A549 (cell line): ENCODE measurements at regions not wholly inside any gene's neighbourhood (a gene's known extent, or its start where the extent isn't known, plus 50 kb on each side); places are given as distances from the start of the nearest gene placed in this dataset.

Experiments
- ATAC-seq, 2 experiments: fragments of 200-7000 bp in 1 of 2; fragments of >200 bp in 1 of 2; cut with Nextera tagmentation in 1 of 2; cut with Tn5 transposase in 1 of 2; 3 replicates each; pipeline versions ENCODE4 v1.8.0 to v1.9.1; 2018 to 2020; ENCODE audit warnings: mild to moderate bottlenecking in 1 of 2, moderate library complexity in 1 of 2
- CTCF ChIA-PET: fragments of 300-600 bp; sonication (Branson Sonifier 250); formaldehyde crosslinking; extraction: SDS; loops from one replicate; lab custom pipeline; 2021; ENCODE audit warnings: antibody characterized with exemption, inconsistent platforms; lab: Yijun Ruan, JAX
- POLR2A ChIA-PET: fragments of 350-600 bp; formaldehyde crosslinking; extraction: SDS; loops from one replicate; lab custom pipeline; 2021; ENCODE audit warnings: antibody characterized with exemption, inconsistent platforms; lab: Yijun Ruan, JAX
- DNase-seq, 2 experiments: peaks; one replicate each; pipeline versions ENCODE4 v3.0.0 to v3.0.0-alpha.2; 2011 to 2016; ENCODE audit warnings: low read depth in 1 of 2, low spot score in 1 of 2
- FAIRE-seq: peaks from 2 replicates; lab custom pipeline; 2011; peaks lifted over from hg19 to GRCh38; lab: Jason Lieb, UNC
- H3K27ac ChIP-seq, 2 experiments: fragments of >200 bp; sonication (Bioruptor Twin); formaldehyde crosslinking; 3 replicates each; pipeline ENCODE4 v1.5.1; 2016 to 2017
- H3K4me1 ChIP-seq: fragments of >200 bp; sonication (Bioruptor Twin); formaldehyde crosslinking; 3 replicates; pipeline ENCODE4 v1.6.1; 2016
- H3K4me2 ChIP-seq: fragments of >200 bp; sonication (Bioruptor Twin); formaldehyde crosslinking; 3 replicates; pipeline ENCODE4 v1.6.1; 2016
- H3K4me3 ChIP-seq: fragments of >200 bp; sonication (Bioruptor Twin); formaldehyde crosslinking; 3 replicates; pipeline ENCODE4 v1.5.1; 2016
- H3K9me3 ChIP-seq: fragments of >200 bp; sonication (Bioruptor Twin); formaldehyde crosslinking; 3 replicates; pipeline ENCODE4 v1.6.1; 2016
- CHD2 ChIP-seq: fragments of 150-350 bp; IDR thresholded peaks from 2 replicates; pipeline ENCODE4 v1.6.1; 2014; ENCODE audit warnings: low read length; ENCODE audit not compliant: partially characterized antibody
- EHMT2 ChIP-seq: fragments of 200-600 bp; sonication (generic); IDR thresholded peaks from 2 replicates; pipeline ENCODE4 v1.6.1; 2016; ENCODE audit warnings: antibody characterized with exemption, low read depth, mild to moderate bottlenecking, moderate library complexity
- ELK1 ChIP-seq: fragments of 150-350 bp; IDR thresholded peaks from 2 replicates; pipeline ENCODE4 v1.6.1; 2014; ENCODE audit warnings: low read depth, mild to moderate bottlenecking, low read length
- EP300 ChIP-seq, 2 experiments: fragments of >200 bp; sonication (Bioruptor Twin); formaldehyde crosslinking; IDR thresholded peaks; 2 replicates in 1 of 2; 3 replicates in 1 of 2; pipeline ENCODE4 v1.6.1; 2016 to 2017
- ESRRA ChIP-seq: fragments of 150-350 bp; IDR thresholded peaks from 2 replicates; pipeline ENCODE4 v1.6.1; 2014; ENCODE audit warnings: mild to moderate bottlenecking, low read length, borderline replicate concordance
- FOSL2 ChIP-seq, 2 experiments: fragments of 450-650 bp in 1 of 2; fragments of >200 bp in 1 of 2; sonication (Bioruptor Twin) in 1 of 2; formaldehyde crosslinking; IDR thresholded peaks; 2 replicates each; pipeline versions ENCODE4 v1.5.0 to v1.6.1; 2016 to 2020; ENCODE audit warnings: mild to moderate bottlenecking in 1 of 2, moderate library complexity in 1 of 2
- HEYL ChIP-seq: fragments of 250-450 bp; sonication (Bioruptor Pico); IDR thresholded peaks from 2 replicates; pipeline ENCODE4 v1.8.0; 2021; ENCODE audit warnings: mild to moderate bottlenecking, moderate library complexity
- HOXA7 ChIP-seq: fragments of 250-450 bp; sonication (Bioruptor Pico); IDR thresholded peaks from 2 replicates; pipeline ENCODE4 v1.5.0; 2020; ENCODE audit warnings: mild to moderate bottlenecking, moderate library complexity
- JUNB ChIP-seq: fragments of >200 bp; sonication (Bioruptor Twin); formaldehyde crosslinking; IDR thresholded peaks from 2 replicates; pipeline ENCODE4 v1.6.1; 2016
- MAFK ChIP-seq: fragments of 450-650 bp; IDR thresholded peaks from 2 replicates; pipeline ENCODE4 v1.6.1; 2014; ENCODE audit not compliant: partially characterized antibody
- NPAS2 ChIP-seq: fragments of 250-450 bp; sonication (Bioruptor Pico); IDR thresholded peaks from 2 replicates; pipeline ENCODE4 v1.8.0; 2022; ENCODE audit warnings: mild to moderate bottlenecking, moderate library complexity, borderline replicate concordance
- RAD21 ChIP-seq, 2 experiments: fragments of >200 bp in 1 of 2; sonication (Bioruptor Twin) in 1 of 2; formaldehyde crosslinking in 1 of 2; IDR thresholded peaks in 1 of 2; conservative IDR thresholded peaks in 1 of 2; 2 replicates in 1 of 2; 3 replicates in 1 of 2; pipeline ENCODE4 v1.6.1; 2012 to 2018; ENCODE audit warnings: inconsistent platforms in 1 of 2
- REST ChIP-seq: fragments of 200-600 bp; sonication (generic); IDR thresholded peaks from 2 replicates; pipeline ENCODE4 v1.6.1; 2016; ENCODE audit warnings: antibody characterized with exemption, mild to moderate bottlenecking, moderate library complexity
- USF2 ChIP-seq: fragments of 450-650 bp; IDR thresholded peaks from 2 replicates; pipeline ENCODE4 v1.6.1; 2014; ENCODE audit warnings: antibody characterized with exemption
- ZFP36 ChIP-seq: fragments of 450-650 bp; IDR thresholded peaks from 2 replicates; pipeline ENCODE4 v1.6.1; 2014; ENCODE audit warnings: borderline replicate concordance; ENCODE audit not compliant: partially characterized antibody
- WGBS: methylation state at CpG from one replicate; pipeline ENCODE4 v1.1.6; 2017; ENCODE audit errors: missing lambda C conversion rate; 5-methylcytosine and 5-hydroxymethylcytosine counted together
- TF ChIP-seq, protein P1 (sequence below): IDR thresholded peaks from 2 replicates; pipeline ENCODE4 v1.6.1; 2012; ENCODE audit warnings: low read depth, borderline replicate concordance
- TF ChIP-seq, protein P2 (sequence below): IDR thresholded peaks from 2 replicates; pipeline ENCODE4 v1.6.1; 2012
- TF ChIP-seq, protein P3 (sequence below): fragments of >200 bp; sonication (Bioruptor Twin); formaldehyde crosslinking; IDR thresholded peaks from 3 replicates; pipeline ENCODE4 v1.6.1; 2016

DNA sequence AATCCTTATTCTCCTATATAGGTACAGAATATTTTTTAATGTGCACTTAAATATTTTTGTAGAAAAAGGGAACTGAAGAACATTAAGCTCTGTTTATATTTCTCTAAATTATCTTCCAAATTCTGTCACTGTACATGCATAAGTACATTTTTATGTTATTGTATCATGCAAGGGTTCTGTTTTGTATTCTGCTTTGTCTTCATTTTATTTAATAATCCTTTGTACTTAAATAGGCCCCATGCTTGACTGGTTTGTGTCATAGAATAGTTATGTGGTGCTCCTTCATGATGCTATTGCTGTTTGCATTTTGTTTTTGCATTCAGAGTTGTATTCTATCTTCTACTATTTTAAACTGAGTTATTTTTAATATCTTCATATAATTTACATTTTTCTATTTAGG, 111.9 kb upstream of the EDNRA start:
- Histone ChIP-seq H3K4me2 (no peak overlapping the region), H3K27ac (no peak overlapping the region), H3K4me3 (no peak overlapping the region), H3K4me1 (peaks cover 14% of the 10 kb centered on the region; the same call in 2 of the 3 replicates), H3K9me3 (no peaks in the 10 kb centered on the region)
- FAIRE-seq (no peak), DNase-seq (no peak), ATAC-seq (no peak)
- CTCF ChIA-PET: no interaction called here
- TF ChIP-seq HOXA7 (CRISPR knock-in tag) (no peak), NPAS2 (CRISPR knock-in tag) (no peak), USF2 (no peak), JUNB (no peak), EP300 (IDR thresholded peaks at IDR 0.05) (no peak), MAFK (no peak), ZFP36 (no peak)
- TF ChIP-seq, protein P1, sequence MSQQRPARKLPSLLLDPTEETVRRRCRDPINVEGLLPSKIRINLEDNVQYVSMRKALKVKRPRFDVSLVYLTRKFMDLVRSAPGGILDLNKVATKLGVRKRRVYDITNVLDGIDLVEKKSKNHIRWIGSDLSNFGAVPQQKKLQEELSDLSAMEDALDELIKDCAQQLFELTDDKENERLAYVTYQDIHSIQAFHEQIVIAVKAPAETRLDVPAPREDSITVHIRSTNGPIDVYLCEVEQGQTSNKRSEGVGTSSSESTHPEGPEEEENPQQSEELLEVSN: no peak
- TF ChIP-seq, protein P2, sequence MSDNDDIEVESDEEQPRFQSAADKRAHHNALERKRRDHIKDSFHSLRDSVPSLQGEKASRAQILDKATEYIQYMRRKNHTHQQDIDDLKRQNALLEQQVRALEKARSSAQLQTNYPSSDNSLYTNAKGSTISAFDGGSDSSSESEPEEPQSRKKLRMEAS: no peak
- POLR2A ChIA-PET: no interaction called here

- H3K9me3 ChIP-seq: no peaks in the 10 kb centered on the region
- WGBS: 73% methylated on average over 2 of the region's 2 CpGs
- TF ChIP-seq HEYL: no peak
- TF ChIP-seq, all 56 proteins: peak for 0
- Histone ChIP-seq H3K4me3 (no peak overlapping the region), H3K27ac (peak overlapping the region in 1 of 2 experiments; percentile 1; a peak in 1 of 6 replicates), H3K4me1 (peaks cover 14% of the 10 kb centered on the region; the same call in 2 of the 3 replicates), H3K4me2 (no peak overlapping the region)
- DNase-seq: no peak
- CTCF ChIA-PET: interaction anchor here (0.8 to 1.6 kb wide), 2 partner anchors 9 to 238 kb away, joined by 3 to 4 read pairs; no protein-coding TSS in a partner anchor
- no peak for FAIRE-seq
- no peak for ATAC-seq
- POLR2A ChIA-PET: interaction anchor here (1.5 kb wide), 1 partner anchor 207 kb away, joined by 3 read pairs; no protein-coding TSS in a partner anchor
Measured at GRCh38 chr4:147370473-147370872, 110.4 kb upstream of the EDNRA start.

- ATAC-seq: no peak
- no peaks in the 10 kb centered on the region for H3K9me3 ChIP-seq
- TF ChIP-seq JUNB: no peak
- TF ChIP-seq, all 56 proteins: peak for 0
- peak overlapping the region; percentile 26; the same call in 1 of the 3 replicates for H3K4me2 ChIP-seq
- DNase-seq (no peak), FAIRE-seq (no peak)
- peak overlapping the region; percentile 26 to 35; a peak in 1 of 6 replicates for H3K27ac ChIP-seq
- WGBS: 38% methylated on average over 2 of the region's 2 CpGs
- ChIA-PET CTCF (interaction anchor here (0.8 to 1.6 kb wide), 2 partner anchors 10 to 238 kb away, joined by 3 to 4 read pairs; no protein-coding TSS in a partner anchor), POLR2A (interaction anchor here (1.5 kb wide), 1 partner anchor 207 kb away, joined by 3 read pairs; no protein-coding TSS in a partner anchor)
- no peak overlapping the region for H3K4me3 ChIP-seq
- peaks cover 14% of the 10 kb centered on the region; the same call in 2 of the 3 replicates for H3K4me1 ChIP-seq
Measured at GRCh38 chr4:147370881-147371280, 110.0 kb upstream of the EDNRA start.

- H3K27ac ChIP-seq: 0 out of 6 replicates have a peak overlapping the region, but pooled peaks of 1 of the 2 experiments have one; percentile 52
- H3K9me3 ChIP-seq: no peaks in the 10 kb centered on the region
- DNase-seq: no peak
- H3K4me1 ChIP-seq: peaks cover 14% of the 10 kb centered on the region; the same call in 2 of the 3 replicates
- no peak for ATAC-seq
- FAIRE-seq: no peak
- TF ChIP-seq JUNB: peak; percentile 53; the same call in 1 of the 2 replicates
- TF ChIP-seq RAD21 (conservative IDR thresholded peaks at IDR 0.05 in 1 of 2, IDR thresholded peaks at IDR 0.05 in 1 of 2): no peak
- peak; percentile 41; the same call in 1 of the 2 replicates for TF ChIP-seq FOSL2 (IDR thresholded peaks at IDR 0.05)
- TF ChIP-seq FOSL2 (CRISPR knock-in tag; IDR thresholded peaks at IDR 0.05): no peak
- H3K4me3 ChIP-seq: no peak overlapping the region
- POLR2A ChIA-PET: no interaction called here
- H3K4me2 ChIP-seq: peak overlapping the region; percentile 26; the same call in 1 of the 3 replicates
- CTCF ChIA-PET: no interaction called here
Measured at GRCh38 chr4:147371661-147372060, 109.2 kb upstream of the EDNRA start.

DNA sequence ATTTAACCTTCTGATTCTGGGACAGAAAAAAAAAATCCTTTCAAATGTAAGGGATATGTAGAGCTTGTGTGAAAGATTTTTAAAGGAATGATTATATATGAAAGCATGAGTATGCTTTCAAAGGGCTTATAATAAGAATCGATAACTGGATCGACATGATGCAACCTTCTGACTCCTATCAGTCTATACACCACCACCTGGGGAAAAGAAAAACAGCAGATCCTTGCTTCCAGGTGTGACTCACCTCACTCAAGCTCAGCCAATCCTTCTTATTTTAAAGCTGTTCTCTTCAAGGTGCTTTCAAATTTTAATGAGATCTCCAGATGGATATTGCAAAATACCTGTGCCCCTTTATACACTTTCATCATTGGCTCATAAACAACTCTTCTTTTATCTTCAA, 102.1 kb upstream of the EDNRA start:
- Histone ChIP-seq H3K4me1 (no peaks in the 10 kb centered on the region), H3K4me3 (no peak overlapping the region), H3K27ac (no peak overlapping the region), H3K9me3 (no peaks in the 10 kb centered on the region), H3K4me2 (no peak overlapping the region)
- 33% methylated on average over 2 of the region's 2 CpGs for WGBS
- POLR2A ChIA-PET: no interaction called here
- ATAC-seq (no peak), DNase-seq (no peak), FAIRE-seq (no peak)
- CTCF ChIA-PET: no interaction called here
- TF ChIP-seq CHD2: no peak
- TF ChIP-seq REST: no peak
- no peak for TF ChIP-seq EHMT2
- TF ChIP-seq ESRRA: no peak
- no peak for TF ChIP-seq ELK1
- TF ChIP-seq, protein P3, sequence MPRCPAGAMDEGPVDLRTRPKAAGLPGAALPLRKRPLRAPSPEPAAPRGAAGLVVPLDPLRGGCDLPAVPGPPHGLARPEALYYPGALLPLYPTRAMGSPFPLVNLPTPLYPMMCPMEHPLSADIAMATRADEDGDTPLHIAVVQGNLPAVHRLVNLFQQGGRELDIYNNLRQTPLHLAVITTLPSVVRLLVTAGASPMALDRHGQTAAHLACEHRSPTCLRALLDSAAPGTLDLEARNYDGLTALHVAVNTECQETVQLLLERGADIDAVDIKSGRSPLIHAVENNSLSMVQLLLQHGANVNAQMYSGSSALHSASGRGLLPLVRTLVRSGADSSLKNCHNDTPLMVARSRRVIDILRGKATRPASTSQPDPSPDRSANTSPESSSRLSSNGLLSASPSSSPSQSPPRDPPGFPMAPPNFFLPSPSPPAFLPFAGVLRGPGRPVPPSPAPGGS: no peak
